Stimulated activated CD4-positive, alpha-beta T cell treated with anti-CD3 and anti-CD28 coated beads, Interleukin-1b, Interleukin-23, amount 100 ng/mL, for 1 hour (primary cell): ENCODE measurements at regions not wholly inside any gene's neighbourhood (a gene's known extent, or its start where the extent isn't known, plus 50 kb on each side); places are given as distances from the start of the nearest gene placed in this dataset.

Experiments
- DNase-seq, 2 donors: peaks; one replicate each; pipeline ENCODE4 v3.0.0-alpha.2; 2020; ENCODE audit warnings: low read depth in 2 of 2

DNA sequence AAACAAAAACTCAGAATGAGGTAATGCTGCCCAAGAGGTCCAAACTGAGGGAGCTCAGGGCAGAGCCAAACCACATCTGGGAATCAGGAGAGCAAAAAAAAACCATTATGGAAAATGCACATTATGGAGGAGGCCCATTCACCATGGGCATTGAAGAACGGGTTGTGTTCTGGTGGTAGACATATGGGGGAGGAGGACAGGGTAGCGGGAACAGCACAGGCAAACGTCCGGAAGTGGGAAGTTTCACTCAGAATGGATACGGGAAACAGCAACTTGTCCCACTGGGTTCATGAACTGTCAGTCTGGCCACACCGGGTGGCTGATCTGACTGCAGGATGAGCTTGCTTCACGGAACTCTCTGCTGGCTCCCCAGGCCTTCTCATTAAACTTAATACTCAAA, 139.7 kb downstream of the RRAGC start:
- DNase-seq = no peak

DNA sequence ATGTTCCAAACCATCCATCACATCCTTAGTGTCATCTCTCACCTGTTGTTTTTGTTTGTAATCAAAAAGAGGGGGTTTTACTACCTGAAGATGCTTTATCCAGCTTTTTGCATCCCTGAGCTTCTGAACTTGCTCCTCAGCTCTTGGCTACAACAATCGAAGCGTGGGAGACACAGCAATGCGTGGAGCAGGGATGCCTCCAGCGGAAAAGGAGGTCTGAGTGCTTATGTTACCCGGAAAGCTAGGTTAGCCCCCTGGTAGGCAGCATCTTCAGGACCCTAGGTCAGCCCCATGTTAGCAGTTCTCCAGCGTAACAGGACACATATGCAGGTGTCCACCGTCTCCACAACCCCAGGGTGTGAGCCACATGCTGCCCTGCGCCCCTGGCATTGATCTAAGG, 141.5 kb downstream of the RRAGC start:
- no peak for DNase-seq

DNA sequence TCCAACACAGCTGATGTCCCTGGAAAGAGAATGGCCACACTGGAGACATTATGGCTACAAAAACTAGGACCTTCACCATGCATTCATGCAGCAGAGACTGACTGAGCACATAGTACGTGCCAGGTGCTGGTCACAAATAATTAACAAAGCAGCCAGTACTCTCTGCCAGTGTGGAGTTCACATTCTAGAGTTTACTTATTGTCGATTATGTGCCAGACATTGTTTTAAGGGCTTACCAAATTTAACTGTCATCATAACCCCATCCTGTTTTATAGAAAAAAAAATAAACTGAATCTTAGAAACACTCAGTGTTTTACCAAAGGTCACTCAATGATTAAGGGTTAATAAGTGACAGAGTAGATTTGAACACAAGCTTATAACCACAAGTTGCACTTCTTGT, 143.3 kb downstream of the RRAGC start:
- DNase-seq = no peak

DNA sequence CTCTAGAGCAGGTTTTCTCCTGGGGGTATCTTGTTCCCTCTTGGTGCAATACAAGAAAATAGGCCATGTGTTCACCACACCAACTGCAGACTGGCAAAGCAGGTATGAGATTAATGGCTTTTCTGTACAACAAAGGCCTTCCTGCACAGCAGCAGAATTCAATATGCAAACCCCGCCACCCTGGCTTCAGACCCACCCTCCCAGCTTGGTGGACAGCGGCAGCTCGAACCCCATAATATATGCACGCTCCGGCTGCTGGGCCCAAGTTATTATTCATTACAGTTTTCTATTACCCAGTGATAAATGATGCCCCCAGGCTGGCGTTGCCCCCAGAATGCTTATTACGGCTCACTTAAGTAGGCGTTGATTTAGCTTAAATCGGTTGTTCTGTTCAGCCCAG, 144.2 kb downstream of the RRAGC start:
- no peak for DNase-seq

DNA sequence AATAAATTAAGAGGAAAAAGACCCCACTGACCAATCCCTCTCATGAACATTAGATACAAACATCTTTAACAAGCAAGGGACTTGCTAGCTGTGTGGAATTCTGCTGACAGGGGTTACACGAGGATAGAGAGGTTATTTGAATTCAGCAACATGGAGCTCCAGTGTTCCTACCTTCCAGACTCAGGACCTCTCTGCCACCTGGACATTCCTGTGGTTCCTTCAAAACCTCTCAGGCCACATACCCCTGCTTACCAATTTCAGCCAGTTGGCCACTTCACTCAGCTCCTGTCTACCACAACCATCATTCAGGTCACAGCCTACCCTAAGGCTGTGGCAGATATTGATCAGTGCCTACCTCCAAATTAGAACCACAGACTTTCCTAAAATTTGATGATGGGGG, 147.5 kb downstream of the RRAGC start:
- no peak for DNase-seq

DNA sequence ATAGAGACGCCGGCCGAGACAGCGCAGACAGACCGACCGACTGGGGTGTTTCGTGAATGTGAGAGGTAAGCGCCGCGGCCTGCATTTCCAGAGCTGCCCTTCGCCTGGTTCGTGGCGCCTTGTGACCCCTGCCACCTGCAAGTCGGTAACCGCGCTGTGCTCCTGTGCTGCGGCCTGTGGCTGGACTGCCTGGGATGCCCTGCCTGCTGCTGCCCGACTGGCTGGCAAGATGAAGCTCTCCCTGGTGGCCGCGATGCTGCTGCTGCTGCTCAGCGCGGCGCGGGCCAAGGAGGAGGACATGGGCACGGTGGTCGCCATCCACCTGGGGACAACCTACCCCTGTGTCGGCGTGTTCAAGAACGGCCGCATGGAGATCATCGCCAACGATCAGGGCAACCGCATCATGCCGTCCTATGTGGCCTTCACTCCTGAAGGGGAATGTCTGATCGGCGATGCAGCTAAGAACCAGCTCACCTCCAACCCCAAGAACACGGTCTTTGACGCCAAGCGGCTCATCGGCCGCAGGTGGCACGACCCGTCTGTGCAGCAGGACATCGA, 150.8 kb downstream of the RRAGC start:
- no peak for DNase-seq

DNA sequence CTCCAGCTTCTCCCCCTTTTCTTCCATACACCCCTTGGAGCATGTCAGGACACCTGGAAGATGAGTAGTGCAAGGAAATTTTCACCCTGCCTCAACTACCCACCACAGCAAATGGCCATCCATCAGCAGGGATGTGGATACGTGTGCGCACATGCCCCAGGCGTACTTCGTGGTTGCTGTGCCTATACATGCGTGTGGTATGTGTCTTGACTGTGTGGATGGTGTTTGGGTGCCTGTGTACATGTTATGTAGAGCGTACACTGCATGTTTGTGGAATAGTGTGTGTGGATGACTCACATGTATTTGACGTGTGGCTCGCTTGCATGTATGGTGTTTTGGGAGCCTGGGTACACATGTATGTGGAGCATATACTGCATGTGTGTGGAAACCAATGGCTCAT, 158.5 kb downstream of the RRAGC start:
- DNase-seq = no peak

DNA sequence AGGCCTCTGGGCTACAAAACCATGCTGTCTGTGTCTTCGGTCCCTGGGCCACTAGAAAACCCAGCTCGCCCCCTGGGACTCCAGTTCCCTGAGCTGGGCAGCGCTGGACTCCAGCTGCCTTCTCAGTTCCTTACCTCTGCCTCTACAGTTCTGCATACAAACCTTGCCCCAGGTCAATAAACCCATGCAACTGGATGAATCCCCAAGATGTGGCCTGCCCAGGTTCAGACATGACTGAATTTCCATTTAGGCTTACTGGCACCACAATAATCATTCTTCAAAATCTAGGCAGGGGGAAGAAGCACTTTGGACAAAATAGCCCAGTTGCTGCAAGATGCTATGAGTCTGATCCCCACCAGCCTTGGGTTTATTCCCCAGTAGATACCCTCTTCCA, 159.5 kb downstream of the RRAGC start:
- no peak for DNase-seq

DNA sequence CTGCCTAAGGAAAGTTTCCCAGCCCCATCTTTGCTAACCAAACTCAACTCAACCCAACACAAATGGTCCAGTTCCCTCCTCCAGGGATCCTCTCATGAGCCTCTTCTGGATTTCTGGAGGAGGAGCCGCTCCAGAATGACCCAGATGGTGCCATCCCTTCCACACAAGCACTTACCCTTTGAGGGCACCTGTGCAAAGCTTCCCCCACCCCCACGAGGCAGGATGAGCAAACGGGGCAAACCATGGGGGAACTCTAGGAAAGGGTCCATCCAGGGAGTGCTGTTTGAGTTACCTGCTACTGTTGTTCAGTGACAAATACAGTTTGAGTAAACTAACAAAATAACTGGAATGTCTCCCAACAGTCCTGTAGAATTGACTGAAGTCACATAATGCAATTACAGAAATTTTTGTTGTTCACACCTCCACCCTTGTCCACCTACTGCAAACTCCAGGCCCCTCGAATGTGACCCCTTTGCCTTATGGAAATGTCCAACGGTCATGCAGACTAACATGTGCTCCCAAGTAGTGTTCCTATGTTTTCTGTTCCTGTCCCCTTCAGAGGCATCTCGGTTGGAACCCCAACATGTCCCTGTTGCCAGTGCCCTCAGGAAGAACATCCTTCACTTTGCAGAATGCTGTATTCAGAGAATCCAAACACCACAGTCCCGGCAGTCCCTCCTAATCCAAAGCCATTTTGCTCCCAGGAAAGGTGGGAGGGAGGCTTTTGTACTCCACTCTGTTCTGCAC, 160.1 kb downstream of the RRAGC start:
- no peak for DNase-seq

DNA sequence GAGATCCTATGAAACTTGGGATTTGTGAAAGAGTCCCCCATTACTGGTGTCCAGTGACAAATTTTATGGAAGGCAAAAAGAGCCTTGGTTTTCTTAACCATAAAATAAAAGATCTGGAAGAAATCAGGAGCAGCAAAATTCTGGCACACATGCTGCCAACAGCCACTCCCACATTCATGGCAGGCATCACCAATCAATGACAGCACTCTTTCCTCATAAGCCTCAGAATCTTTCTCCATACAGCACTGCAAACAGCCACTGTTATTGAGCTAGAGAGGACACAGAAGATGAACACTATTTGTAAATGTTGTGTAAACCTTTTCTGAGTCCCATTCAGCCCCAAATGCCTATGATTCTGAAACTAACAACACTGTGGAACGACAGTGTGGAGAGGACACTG, 162.2 kb downstream of the RRAGC start:
- no peak for DNase-seq

DNA sequence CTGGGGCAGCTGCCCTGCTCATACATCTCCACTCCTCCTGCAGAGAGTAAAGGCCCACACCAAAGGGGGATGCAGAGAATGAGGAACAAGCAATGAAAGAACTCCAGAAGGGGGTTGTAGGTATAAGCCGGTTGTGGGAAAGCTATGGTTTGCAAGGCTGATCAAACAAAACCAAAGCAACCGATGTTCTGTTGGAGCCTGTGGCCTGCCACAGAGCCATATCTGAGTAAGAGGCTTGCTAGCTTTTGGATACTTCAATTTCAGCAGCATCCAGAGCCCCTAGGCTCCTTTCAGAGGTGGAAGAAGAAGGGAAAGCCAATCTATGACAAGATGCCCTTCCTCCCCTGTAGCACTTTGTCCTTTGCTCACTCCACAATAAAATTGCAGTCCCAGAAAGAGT, 163.2 kb downstream of the RRAGC start:
- no peak for DNase-seq

DNA sequence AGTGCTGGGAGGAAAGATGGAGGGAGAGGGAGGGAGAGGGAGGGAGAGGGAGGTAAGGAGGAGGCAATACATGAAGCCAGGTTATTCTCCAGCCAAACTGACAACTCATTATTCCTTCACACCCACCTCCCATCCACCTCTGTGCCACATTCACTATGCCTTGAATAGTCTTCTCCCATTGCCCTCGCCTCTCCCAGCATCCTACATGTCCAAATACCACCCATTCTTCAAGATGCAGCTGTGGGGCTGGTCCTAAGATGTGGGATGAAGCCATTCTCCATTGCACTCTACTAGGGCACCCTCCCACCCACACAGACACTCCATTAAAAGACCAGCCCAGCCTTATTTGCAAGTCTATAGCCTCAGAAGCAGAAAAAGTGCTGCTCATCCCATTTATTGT, 165.8 kb downstream of the RRAGC start:
- DNase-seq = no peak

DNA sequence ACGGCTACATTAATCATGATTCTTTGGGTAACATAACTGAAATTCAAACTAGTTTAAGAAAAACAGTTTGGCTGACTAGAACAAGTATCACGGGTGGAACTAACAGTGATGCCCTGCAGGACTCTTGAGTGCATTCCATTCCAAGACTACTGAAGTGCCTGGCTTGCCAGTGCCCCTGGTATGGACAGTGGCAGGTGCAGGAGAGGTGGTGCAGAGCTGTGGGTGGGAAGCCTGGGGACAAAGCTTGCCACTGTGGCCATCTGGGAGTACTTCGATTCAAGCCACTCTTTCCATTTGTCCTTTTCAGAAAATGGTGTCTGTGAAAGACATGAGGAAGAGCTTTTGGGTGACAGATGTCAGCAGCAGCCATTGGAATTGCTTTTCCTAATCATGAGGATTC, 166.5 kb downstream of the RRAGC start:
- no peak for DNase-seq

DNA sequence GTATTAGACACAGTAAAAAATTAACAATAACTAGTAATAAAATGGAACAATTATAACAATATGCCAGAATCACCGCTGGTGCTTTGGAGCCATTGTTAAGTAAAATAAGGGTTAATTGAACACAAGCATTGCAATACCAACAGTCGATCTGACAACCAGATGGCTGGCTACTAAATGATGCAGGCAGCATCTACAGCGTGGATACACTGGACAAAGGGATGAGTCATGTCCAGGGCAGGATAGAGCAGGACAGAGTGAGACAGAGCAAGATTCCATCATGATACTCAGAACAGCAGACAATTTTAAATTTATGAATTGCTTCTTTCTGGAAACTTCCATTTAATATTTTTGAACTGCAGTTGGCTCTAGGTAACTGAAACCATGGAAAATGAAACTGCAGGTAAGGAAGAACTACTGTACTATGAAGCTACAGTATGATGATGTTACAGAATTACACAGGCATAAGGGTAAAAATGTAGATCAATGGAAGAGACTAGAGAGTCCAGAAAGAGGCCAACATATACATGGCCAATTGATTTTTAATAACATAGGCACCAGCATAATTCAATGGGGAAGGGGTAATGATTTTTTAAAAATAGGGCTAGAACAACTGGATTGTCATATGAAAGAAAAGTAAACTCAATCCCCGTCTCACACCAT, 168.7 kb downstream of the RRAGC start:
- no peak for DNase-seq

DNA sequence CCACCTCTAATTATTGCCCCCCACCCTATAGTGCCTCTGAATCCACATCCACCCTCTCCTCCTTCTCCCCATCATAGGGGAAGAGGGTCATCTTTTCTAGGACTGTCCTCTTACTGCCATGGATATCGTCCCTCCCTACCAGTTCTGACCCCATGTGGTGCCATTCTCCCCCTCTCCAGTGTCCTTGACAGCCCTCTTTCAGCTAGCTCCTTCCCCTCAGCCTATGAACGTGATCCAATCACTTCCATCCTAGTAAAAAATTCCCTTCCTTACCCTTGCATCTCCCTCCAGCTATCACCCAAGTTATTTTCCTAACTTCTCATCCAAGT, 172.7 kb downstream of the RRAGC start:
- DNase-seq = no peak

DNA sequence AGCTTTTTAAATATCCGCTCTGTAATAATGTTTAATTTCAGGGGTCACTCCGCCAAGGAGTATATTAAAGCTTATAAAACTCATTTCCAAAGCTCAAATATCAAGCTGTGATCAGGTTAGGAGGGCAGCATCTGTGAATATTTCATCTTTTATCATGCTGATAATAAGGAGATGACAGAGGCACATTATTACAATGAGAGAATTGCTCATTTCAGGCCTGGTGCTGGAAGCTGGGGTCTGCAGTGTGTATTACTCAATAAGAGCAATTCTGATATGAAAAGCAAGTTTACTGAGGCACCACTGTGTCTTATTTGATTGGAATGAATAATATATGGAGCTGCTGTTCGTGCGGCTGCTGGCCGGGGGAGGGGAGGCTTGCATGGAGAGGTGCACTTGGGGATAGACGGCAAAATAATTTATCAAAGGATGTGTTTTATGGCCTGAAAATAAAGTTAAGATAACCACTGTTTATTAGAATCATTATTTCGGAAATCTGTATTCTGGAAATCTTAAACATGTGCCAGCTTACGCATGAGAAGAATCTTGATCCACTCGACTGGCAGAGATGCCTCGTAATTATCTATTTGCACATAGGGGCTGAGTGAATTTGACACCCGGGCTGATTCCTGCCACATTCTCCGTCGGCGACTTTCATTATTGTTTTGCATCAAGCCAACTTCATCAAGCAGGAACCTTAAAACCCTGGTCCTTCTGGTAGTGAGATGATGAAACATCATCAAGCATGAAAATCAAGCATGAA, 173.2 kb downstream of the RRAGC start:
- no peak for DNase-seq

DNA sequence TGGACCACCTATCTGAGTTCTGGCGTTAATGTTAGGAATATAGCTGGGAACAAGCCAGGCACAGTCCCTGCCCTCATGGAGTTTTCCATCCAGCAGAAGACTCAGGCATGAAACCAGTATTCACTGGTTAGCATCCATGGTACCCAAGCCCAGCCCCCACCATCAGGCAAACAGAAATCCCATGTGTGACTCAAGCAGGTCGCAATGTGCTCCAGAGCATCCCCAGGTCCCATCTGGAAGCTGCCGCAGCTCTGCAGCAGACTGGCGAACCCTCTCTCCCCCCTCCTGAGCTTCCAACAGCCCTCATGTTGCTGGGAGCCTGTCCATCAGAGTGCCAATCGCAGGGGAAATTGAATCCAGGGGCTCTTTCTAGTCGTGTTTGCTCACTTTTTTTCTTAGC, 174.2 kb downstream of the RRAGC start:
- DNase-seq = no peak

DNA sequence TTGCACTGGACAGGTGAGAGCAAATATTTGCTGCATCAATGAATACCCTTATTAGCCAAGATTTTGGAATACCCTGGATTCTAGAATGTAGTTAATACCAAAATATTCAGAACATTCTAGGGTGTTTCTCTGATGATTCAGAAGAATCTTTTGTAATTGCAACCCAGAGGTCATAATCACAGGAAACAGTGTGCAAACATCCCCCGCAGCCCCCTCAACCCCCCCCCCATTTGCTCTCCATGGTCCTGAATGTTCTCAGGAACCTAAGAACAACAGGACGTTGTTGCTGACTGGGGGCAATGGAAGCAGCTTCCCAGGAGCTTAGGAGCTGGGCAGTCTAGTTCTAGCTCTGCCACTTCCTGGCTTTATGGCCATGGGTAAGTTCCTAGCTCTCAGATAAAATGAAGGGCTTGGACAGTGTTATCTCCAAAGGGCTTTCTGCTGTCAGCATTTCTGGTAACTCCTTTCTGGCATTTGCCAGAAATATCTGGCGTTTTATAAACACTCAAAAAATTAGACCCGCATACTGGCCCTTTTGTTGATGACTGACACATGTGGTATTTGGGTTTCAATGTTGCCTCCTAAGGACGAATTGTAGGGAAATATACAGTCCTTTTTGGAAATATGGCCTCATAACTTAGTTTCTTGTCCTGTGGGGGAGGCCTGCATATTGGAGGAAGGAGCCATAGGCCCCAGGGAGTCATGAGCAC, 178.6 kb downstream of the RRAGC start:
- no peak for DNase-seq

DNA sequence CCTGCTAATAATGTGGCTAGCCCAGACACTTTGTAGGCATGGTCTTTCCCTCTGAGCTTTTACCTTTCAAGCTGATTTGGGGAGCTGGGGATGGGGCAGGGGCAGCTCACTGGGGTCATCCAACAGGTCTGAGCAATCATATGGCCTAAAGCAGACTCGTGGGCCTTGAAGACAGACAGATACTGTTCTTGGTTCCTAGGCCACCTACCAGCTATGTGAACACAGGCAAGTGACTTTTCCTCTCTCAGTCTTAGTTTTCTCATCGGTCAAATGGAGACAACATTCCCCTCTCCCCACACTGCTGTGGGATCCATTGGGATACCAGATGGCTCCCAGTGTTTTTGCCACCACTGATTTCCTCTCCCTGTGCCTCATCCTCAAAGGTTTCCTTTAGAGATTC, 181.8 kb downstream of the RRAGC start:
- DNase-seq = no peak

DNA sequence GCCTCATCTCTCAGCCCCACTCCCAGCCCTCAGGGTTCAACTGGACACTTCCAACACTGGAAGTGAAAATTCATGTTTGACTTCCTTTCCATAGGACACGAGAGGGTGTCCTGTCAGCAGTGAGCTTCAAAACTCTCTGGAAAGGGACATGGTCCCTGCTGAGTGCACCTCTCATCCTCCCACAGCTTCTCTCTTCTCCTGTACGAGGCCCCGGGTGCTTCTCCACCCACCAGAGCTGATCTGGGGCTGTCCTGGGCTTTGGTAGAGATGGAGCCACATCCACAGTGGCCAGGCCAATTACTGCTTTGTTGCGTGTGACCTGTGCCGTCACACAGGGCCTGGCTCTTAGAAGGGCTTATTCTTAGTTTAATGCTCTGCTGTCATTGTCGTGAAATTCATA, 182.3 kb downstream of the RRAGC start:
- no peak for DNase-seq

DNA sequence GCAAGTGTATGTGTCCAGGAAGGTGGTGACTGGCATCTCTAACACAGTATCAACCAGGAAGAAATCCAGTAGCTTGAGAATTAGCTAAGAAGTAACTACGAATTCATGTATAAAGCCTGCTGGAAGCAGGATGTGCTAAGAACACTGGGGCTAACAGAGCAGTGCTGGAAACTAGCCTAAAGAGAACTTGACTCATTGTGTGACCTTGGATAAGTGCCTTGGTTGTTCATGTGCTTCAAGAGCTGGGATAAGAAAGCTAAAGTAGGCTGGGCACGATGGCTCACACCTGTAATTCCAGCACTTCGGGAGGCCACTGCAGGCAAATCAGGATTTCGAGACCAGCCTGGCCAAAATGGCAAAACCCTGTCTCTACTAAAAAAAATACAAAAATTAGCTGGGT, 186.9 kb downstream of the RRAGC start:
- no peak for DNase-seq

DNA sequence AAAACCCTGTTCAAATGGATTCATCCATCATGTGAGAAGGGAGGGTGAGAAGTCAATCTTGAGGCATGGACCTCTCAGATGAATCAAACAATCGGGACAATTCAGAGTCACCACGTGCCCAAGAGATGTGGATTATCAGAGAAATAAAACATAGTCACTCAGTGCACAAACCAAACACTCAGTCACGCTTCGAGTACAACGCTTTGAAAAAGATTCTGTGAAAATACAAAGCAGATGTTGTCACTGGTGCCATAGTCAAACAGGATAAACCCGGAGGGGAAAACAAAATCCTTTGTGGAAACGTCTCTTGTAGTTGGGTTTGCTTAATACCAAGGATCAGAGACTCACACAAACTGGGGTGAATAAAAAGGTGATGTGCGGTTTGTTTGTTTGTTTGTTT, 188.4 kb downstream of the RRAGC start:
- no peak for DNase-seq
